ENCODE measurements at regions not wholly inside any gene's neighbourhood (a gene's known extent, or its start where the extent isn't known, plus 50 kb on each side); places are given as distances from the start of the nearest gene placed in this dataset.
A peak's percentile ranks its signal among the peaks of the same experiment; 100 is the strongest.

DNA sequence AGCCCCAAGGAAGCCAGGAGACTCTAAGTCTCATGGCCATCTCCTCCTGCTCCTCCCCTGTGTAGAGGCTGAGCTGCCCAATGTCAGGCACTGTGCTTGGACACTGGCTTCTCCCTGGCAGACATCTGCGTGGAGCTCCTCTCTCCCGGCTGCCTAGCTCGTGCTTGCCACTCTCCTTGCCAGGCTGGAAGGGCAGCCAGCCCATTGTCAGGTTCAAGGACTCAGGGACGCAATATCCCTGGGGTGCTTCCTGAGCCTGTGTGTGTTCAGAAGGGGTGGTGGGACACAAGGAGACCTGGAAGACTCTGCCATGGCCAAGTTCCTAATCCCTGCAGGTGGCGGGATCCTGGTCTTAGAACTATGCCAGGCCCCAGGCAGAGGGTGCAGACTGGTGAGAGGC lies 65.4 kb upstream of the PARP1 start:
- ChIA-PET CTCF (interaction anchor here (0.7 to 4.2 kb wide), 5 partner anchors 16 to 135 kb away, joined by 3 to 29 read pairs (median 6); partner anchors contain the start of gene STUM), POLR2A (interaction anchor here (0.5 kb wide), 1 partner anchor 1934 kb away, joined by 3 read pairs; the partner anchor contains the start of gene TRIM11)
- peaks cover 8% of the 10 kb centered on the region; the same call in 1 of the 2 replicates for H3K27me3 Mint-ChIP-seq (ENCODE audit: low read depth)
- DNase-seq (ENCODE audit: low spot score) (no peak), ATAC-seq (no peak)
- H3K9me3 Mint-ChIP-seq = peaks cover 5% of the 10 kb centered on the region; the same call in 1 of the 2 replicates
- H3K4me3 Mint-ChIP-seq = no peak overlapping the region
- no peaks in the 10 kb centered on the region for H3K36me3 Mint-ChIP-seq
- no peak overlapping the region for H3K27ac Mint-ChIP-seq
- H3K4me1 Mint-ChIP-seq = peaks cover 17% of the 10 kb centered on the region
- TF ChIP-seq KAT7 (CRISPR knock-in tag; IDR thresholded peaks at IDR 0.05; ENCODE audit: borderline replicate concordance) = no peak

DNA sequence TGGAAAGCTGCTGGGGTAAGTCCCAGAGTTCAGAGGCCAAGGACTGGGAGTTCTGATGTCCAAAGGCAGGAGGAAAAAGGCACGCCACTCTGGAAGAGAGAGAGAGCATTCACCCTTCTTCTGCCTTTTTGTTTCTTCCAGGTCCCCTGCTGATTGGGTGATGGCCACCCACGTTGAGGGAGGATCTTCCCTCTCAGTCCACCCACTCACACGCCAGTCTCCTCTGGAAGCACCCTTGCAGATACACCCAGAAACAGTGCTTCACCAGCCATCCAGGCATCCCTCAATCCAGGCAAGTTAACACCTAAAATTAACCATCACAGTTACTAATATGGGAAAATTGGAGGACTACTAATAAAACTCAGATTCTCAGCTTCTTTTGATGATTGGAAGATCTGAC lies 66.1 kb upstream of the PARP1 start:
- H3K27ac Mint-ChIP-seq = no peak overlapping the region
- no peak overlapping the region for H3K4me3 Mint-ChIP-seq
- DNase-seq (ENCODE audit: low spot score) (no peak), ATAC-seq (no peak)
- H3K4me1 Mint-ChIP-seq = peaks cover 17% of the 10 kb centered on the region
- H3K27me3 Mint-ChIP-seq (ENCODE audit: low read depth) = peaks cover 8% of the 10 kb centered on the region; the same call in 1 of the 2 replicates
- ChIA-PET CTCF (interaction anchor here (0.5 to 4.2 kb wide), 14 partner anchors 16 to 374 kb away, joined by 3 to 29 read pairs (median 5); partner anchors contain the start of genes PARP1 and STUM), POLR2A (no interaction called here)
- no peak for TF ChIP-seq RORB (CRISPR knock-in tag; IDR thresholded peaks at IDR 0.05)
- TF ChIP-seq ZBTB21 (CRISPR knock-in tag; IDR thresholded peaks at IDR 0.05; ENCODE audit: borderline replicate concordance) = no peak
- TF ChIP-seq NFYB (CRISPR knock-in tag; conservative IDR thresholded peaks at IDR 0.05; ENCODE audit: low read depth) = no peak
- TF ChIP-seq ZNF138 (CRISPR knock-in tag; conservative IDR thresholded peaks at IDR 0.05) = no peak
- H3K9me3 Mint-ChIP-seq = peaks cover 4% of the 10 kb centered on the region; the same call in 1 of the 2 replicates
- no peaks in the 10 kb centered on the region for H3K36me3 Mint-ChIP-seq

DNA sequence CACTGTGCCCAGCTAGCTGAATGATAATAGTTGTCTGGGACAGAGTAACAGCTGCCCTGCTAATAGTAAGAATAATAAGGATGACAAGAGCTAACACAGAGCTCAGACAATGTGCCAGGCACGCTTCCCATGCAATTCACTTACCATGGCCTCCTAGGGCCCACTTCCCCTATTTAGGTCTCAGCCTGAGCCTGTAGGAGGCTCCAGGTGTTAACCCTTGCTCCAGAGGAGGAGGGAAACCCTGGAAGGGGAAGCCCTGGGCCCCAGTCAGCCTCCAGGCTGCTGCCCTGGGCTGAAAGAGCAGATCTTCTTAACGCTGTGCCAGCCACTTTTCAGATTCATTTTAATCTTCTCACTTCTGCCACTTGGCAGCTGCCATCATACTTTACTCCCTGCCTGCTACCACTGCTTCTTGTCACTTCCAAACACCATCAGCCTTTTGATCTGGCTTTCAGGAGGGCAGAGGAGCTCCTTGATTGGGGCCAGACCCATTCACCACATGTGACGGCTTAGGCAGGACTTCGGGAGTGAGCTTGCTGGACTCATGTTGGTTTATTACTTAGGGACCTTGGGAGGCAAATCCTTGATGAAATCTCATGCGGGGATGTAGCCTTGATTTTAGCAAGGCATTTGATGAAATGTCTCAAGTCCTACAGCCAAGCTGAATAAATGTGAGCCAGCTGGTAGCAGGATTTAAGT lies 66.7 kb upstream of the PARP1 start:
- DNase-seq (ENCODE audit: low spot score) (peak; percentile 26), ATAC-seq (peak; percentile 92)
- Mint-ChIP-seq H3K36me3 (no peaks in the 10 kb centered on the region), H3K27me3 (ENCODE audit: low read depth) (peaks cover 8% of the 10 kb centered on the region; the same call in 1 of the 2 replicates), H3K27ac (no peak overlapping the region), H3K4me3 (no peak overlapping the region), H3K4me1 (peaks cover 17% of the 10 kb centered on the region), H3K9me3 (no peaks in the 10 kb centered on the region)
- TF ChIP-seq, protein P1, sequence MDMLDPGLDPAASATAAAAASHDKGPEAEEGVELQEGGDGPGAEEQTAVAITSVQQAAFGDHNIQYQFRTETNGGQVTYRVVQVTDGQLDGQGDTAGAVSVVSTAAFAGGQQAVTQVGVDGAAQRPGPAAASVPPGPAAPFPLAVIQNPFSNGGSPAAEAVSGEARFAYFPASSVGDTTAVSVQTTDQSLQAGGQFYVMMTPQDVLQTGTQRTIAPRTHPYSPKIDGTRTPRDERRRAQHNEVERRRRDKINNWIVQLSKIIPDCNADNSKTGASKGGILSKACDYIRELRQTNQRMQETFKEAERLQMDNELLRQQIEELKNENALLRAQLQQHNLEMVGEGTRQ (CRISPR knock-in tag; IDR thresholded peaks at IDR 0.05) = no peak
- TF ChIP-seq, protein P2, sequence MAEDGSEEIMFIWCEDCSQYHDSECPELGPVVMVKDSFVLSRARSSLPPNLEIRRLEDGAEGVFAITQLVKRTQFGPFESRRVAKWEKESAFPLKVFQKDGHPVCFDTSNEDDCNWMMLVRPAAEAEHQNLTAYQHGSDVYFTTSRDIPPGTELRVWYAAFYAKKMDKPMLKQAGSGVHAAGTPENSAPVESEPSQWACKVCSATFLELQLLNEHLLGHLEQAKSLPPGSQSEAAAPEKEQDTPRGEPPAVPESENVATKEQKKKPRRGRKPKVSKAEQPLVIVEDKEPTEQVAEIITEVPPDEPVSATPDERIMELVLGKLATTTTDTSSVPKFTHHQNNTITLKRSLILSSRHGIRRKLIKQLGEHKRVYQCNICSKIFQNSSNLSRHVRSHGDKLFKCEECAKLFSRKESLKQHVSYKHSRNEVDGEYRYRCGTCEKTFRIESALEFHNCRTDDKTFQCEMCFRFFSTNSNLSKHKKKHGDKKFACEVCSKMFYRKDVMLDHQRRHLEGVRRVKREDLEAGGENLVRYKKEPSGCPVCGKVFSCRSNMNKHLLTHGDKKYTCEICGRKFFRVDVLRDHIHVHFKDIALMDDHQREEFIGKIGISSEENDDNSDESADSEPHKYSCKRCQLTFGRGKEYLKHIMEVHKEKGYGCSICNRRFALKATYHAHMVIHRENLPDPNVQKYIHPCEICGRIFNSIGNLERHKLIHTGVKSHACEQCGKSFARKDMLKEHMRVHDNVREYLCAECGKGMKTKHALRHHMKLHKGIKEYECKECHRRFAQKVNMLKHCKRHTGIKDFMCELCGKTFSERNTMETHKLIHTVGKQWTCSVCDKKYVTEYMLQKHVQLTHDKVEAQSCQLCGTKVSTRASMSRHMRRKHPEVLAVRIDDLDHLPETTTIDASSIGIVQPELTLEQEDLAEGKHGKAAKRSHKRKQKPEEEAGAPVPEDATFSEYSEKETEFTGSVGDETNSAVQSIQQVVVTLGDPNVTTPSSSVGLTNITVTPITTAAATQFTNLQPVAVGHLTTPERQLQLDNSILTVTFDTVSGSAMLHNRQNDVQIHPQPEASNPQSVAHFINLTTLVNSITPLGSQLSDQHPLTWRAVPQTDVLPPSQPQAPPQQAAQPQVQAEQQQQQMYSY (CRISPR knock-in tag; IDR thresholded peaks at IDR 0.05) = peak; percentile 42; the same call in 1 of the 2 replicates
- ChIA-PET POLR2A (no interaction called here), CTCF (interaction anchor here (0.5 to 4.2 kb wide), 17 partner anchors 15 to 373 kb away, joined by 3 to 29 read pairs (median 4); partner anchors contain the start of genes PARP1 and STUM)

DNA sequence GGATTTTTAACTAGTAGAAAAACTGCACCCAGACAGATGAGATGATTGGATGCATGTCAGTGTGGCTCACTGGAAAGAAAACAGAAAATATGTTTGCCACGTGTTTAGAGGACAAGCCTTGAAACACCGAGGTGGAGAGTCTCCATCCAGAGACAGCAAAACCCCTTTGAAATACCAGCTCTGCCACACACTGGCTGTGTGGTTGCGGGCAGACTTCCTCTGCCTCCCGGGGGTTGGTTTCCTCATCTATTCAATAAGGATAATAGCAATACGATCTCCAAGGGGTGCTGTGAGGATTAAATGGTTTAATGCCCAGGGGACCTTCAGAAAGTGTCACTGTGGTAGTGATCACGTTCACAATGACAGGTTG lies 67.2 kb upstream of the PARP1 start:
- no peaks in the 10 kb centered on the region for H3K9me3 Mint-ChIP-seq
- CTCF ChIA-PET = interaction anchor here (0.9 to 4.2 kb wide), 14 partner anchors 15 to 350 kb away, joined by 3 to 29 read pairs (median 5); partner anchors contain the start of genes PARP1 and STUM
- DNase-seq (ENCODE audit: low spot score) (no peak), ATAC-seq (no peak)
- no peaks in the 10 kb centered on the region for H3K36me3 Mint-ChIP-seq
- no peak overlapping the region for H3K27ac Mint-ChIP-seq
- H3K27me3 Mint-ChIP-seq (ENCODE audit: low read depth) = peaks cover 8% of the 10 kb centered on the region; the same call in 1 of the 2 replicates
- POLR2A ChIA-PET = no interaction called here
- no peak for TF ChIP-seq SMAD3 (CRISPR knock-in tag; IDR thresholded peaks at IDR 0.05; ENCODE audit: borderline replicate concordance)
- H3K4me1 Mint-ChIP-seq = peaks cover 17% of the 10 kb centered on the region
- no peak overlapping the region for H3K4me3 Mint-ChIP-seq

DNA sequence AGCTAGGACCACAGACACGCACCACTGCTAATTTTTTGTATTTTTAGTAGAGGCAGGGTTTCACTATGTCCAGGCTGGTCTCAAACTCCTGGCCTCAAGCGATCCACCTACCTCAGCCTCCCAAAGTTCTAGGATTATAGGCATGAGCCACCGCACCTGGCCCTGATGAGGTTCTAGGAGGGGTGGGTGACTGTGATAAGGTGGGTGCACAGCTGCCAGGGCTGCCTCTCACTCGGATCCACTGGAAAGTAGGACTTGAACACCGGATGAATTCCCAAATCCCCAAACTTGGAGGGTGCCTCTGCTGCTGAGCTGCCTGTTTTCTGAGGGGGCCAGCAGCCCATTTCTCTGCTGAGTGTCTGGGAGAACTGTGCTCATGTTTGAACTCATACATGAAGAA lies 68.2 kb upstream of the PARP1 start:
- H3K4me3 Mint-ChIP-seq = no peak overlapping the region
- DNase-seq (ENCODE audit: low spot score) (no peak), ATAC-seq (no peak)
- H3K27ac Mint-ChIP-seq = no peak overlapping the region
- peaks cover 17% of the 10 kb centered on the region for H3K4me1 Mint-ChIP-seq
- H3K36me3 Mint-ChIP-seq = no peaks in the 10 kb centered on the region
- ChIA-PET POLR2A (no interaction called here), CTCF (interaction anchor here (0.7 to 4.2 kb wide), 7 partner anchors 18 to 133 kb away, joined by 3 to 29 read pairs (median 6); partner anchors contain the start of genes PARP1 and STUM)
- no peaks in the 10 kb centered on the region for H3K9me3 Mint-ChIP-seq
- H3K27me3 Mint-ChIP-seq (ENCODE audit: low read depth) = peaks cover 8% of the 10 kb centered on the region; the same call in 1 of the 2 replicates
- TF ChIP-seq NFATC4 (CRISPR knock-in tag; IDR thresholded peaks at IDR 0.05) (no peak), TEAD1 (CRISPR knock-in tag; IDR thresholded peaks at IDR 0.05) (no peak), FOXK1 (CRISPR knock-in tag; IDR thresholded peaks at IDR 0.05) (no peak)
- TF ChIP-seq, protein P3, sequence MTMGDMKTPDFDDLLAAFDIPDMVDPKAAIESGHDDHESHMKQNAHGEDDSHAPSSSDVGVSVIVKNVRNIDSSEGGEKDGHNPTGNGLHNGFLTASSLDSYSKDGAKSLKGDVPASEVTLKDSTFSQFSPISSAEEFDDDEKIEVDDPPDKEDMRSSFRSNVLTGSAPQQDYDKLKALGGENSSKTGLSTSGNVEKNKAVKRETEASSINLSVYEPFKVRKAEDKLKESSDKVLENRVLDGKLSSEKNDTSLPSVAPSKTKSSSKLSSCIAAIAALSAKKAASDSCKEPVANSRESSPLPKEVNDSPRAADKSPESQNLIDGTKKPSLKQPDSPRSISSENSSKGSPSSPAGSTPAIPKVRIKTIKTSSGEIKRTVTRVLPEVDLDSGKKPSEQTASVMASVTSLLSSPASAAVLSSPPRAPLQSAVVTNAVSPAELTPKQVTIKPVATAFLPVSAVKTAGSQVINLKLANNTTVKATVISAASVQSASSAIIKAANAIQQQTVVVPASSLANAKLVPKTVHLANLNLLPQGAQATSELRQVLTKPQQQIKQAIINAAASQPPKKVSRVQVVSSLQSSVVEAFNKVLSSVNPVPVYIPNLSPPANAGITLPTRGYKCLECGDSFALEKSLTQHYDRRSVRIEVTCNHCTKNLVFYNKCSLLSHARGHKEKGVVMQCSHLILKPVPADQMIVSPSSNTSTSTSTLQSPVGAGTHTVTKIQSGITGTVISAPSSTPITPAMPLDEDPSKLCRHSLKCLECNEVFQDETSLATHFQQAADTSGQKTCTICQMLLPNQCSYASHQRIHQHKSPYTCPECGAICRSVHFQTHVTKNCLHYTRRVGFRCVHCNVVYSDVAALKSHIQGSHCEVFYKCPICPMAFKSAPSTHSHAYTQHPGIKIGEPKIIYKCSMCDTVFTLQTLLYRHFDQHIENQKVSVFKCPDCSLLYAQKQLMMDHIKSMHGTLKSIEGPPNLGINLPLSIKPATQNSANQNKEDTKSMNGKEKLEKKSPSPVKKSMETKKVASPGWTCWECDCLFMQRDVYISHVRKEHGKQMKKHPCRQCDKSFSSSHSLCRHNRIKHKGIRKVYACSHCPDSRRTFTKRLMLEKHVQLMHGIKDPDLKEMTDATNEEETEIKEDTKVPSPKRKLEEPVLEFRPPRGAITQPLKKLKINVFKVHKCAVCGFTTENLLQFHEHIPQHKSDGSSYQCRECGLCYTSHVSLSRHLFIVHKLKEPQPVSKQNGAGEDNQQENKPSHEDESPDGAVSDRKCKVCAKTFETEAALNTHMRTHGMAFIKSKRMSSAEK (CRISPR knock-in tag; IDR thresholded peaks at IDR 0.05; ENCODE audit: borderline replicate concordance) = no peak
- TF ChIP-seq, protein P4, sequence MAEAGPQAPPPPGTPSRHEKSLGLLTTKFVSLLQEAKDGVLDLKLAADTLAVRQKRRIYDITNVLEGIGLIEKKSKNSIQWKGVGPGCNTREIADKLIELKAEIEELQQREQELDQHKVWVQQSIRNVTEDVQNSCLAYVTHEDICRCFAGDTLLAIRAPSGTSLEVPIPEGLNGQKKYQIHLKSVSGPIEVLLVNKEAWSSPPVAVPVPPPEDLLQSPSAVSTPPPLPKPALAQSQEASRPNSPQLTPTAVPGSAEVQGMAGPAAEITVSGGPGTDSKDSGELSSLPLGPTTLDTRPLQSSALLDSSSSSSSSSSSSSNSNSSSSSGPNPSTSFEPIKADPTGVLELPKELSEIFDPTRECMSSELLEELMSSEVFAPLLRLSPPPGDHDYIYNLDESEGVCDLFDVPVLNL (CRISPR knock-in tag; IDR thresholded peaks at IDR 0.05; ENCODE audit: borderline replicate concordance, low read depth) = no peak

All from WTC11 (cell line).